Osteoblast (primary cell): ENCODE measurements at regions not wholly inside any gene's neighbourhood (a gene's known extent, or its start where the extent isn't known, plus 50 kb on each side); places are given as distances from the start of the nearest gene placed in this dataset.

Experiments used
- DNase-seq: peaks from one replicate; pipeline ENCODE4 v3.0.0; 2011; ENCODE audit warnings: low spot score, mixed read lengths; ENCODE audit not compliant: insufficient read length; ENCODE audit errors: missing footprints
- H2AFZ ChIP-seq: 2 replicates; pipeline ENCODE4 v1.6.0; 2011; ENCODE audit warnings: mild to moderate bottlenecking, low read length
- H3K27ac ChIP-seq: 2 replicates; pipeline ENCODE4 v1.5.1; 2011; ENCODE audit warnings: mild to moderate bottlenecking, low read depth, low read length, moderate library complexity
- H3K27me3 ChIP-seq: 2 replicates; pipeline ENCODE4 v1.6.0; 2012; ENCODE audit warnings: mild to moderate bottlenecking, control low read depth, inconsistent platforms, low read length, moderate library complexity; ENCODE audit not compliant: insufficient read depth
- H3K36me3 ChIP-seq: 2 replicates; pipeline ENCODE4 v1.5.1; 2011; ENCODE audit warnings: mild to moderate bottlenecking, low read length, control low read depth, moderate library complexity; ENCODE audit not compliant: insufficient read depth
- H3K4me1 ChIP-seq: 2 replicates; pipeline ENCODE4 v1.5.1; 2011; ENCODE audit warnings: mild to moderate bottlenecking, low read length, control low read depth, moderate library complexity; ENCODE audit not compliant: insufficient read depth
- H3K4me2 ChIP-seq: 2 replicates; pipeline ENCODE4 v1.6.0; 2011; ENCODE audit warnings: mild to moderate bottlenecking, low read length; ENCODE audit not compliant: insufficient read depth
- H3K4me3 ChIP-seq: fragments of 200-600 bp; sonication (generic); 3 replicates; pipeline ENCODE4 v1.5.1; 2012; ENCODE audit warnings: mild to moderate bottlenecking, low read length, inconsistent platforms; ENCODE audit not compliant: insufficient read depth
- H3K79me2 ChIP-seq: 2 replicates; pipeline ENCODE4 v1.6.0; 2012; ENCODE audit warnings: mild to moderate bottlenecking, low read length, control low read depth, inconsistent platforms; ENCODE audit not compliant: insufficient read depth
- H3K9me3 ChIP-seq: 2 replicates; pipeline ENCODE4 v1.5.1; 2011; ENCODE audit warnings: low read depth, low read length, control low read depth
- H4K20me1 ChIP-seq: 2 replicates; pipeline ENCODE4 v1.6.0; 2012; ENCODE audit warnings: mild to moderate bottlenecking, low read length, control low read depth; ENCODE audit not compliant: insufficient read depth
- CTCF ChIP-seq: IDR thresholded peaks from 2 replicates; pipeline ENCODE4 v1.5.1; 2011; ENCODE audit warnings: mild to moderate bottlenecking, low read depth, low read length, moderate library complexity; ENCODE audit errors: extremely low read depth

GRCh38 chrX:124224528-124224927 is 107.9 kb upstream of the TEX13D start:
- Histone ChIP-seq H3K9me3 (no peaks in the 10 kb centered on the region), H3K27ac (no peak overlapping the region), H3K4me1 (no peaks in the 10 kb centered on the region), H2AFZ (no peak overlapping the region), H3K27me3 (no peaks in the 10 kb centered on the region), H3K4me3 (no peak overlapping the region), H3K4me2 (no peak overlapping the region), H3K36me3 (no peaks in the 10 kb centered on the region), H3K79me2 (no peaks in the 10 kb centered on the region), H4K20me1 (no peaks in the 10 kb centered on the region)
- no peak for DNase-seq
- no peak for TF ChIP-seq CTCF

- Histone ChIP-seq H3K79me2 (no peaks in the 10 kb centered on the region), H3K4me2 (no peak overlapping the region), H3K4me1 (no peaks in the 10 kb centered on the region), H3K36me3 (no peaks in the 10 kb centered on the region), H3K4me3 (no peak overlapping the region), H4K20me1 (no peaks in the 10 kb centered on the region), H3K9me3 (no peaks in the 10 kb centered on the region), H2AFZ (no peak overlapping the region), H3K27me3 (no peaks in the 10 kb centered on the region), H3K27ac (no peak overlapping the region)
- no peak for TF ChIP-seq CTCF
- DNase-seq = no peak
Observed at GRCh38 chrX:124226129-124226528, 106.3 kb upstream of the TEX13D start.

GRCh38 chrX:124228849-124229248 is 103.6 kb upstream of the TEX13D start:
- Histone ChIP-seq H4K20me1 (no peaks in the 10 kb centered on the region), H3K27ac (no peak overlapping the region), H3K4me1 (no peaks in the 10 kb centered on the region), H3K4me2 (no peak overlapping the region), H3K9me3 (no peaks in the 10 kb centered on the region), H3K4me3 (no peak overlapping the region), H2AFZ (no peak overlapping the region), H3K79me2 (no peaks in the 10 kb centered on the region), H3K36me3 (no peaks in the 10 kb centered on the region), H3K27me3 (no peaks in the 10 kb centered on the region)
- no peak for TF ChIP-seq CTCF
- DNase-seq = no peak

- no peak overlapping the region for H3K4me2 ChIP-seq
- H3K4me3 ChIP-seq = no peak overlapping the region
- H2AFZ ChIP-seq = no peak overlapping the region
- no peaks in the 10 kb centered on the region for H3K79me2 ChIP-seq
- H3K36me3 ChIP-seq = no peaks in the 10 kb centered on the region
- H3K27me3 ChIP-seq = no peaks in the 10 kb centered on the region
- H3K4me1 ChIP-seq = no peaks in the 10 kb centered on the region
- H3K27ac ChIP-seq = no peak overlapping the region
- no peaks in the 10 kb centered on the region for H3K9me3 ChIP-seq
- no peak for DNase-seq
- H4K20me1 ChIP-seq = no peaks in the 10 kb centered on the region
- no peak for TF ChIP-seq CTCF
Observed at GRCh38 chrX:124229374-124229773, 103.1 kb upstream of the TEX13D start.
